PC-9 (cell line): ENCODE measurements at regions not wholly inside any gene's neighbourhood (a gene's known extent, or its start where the extent isn't known, plus 50 kb on each side); places are given as distances from the start of the nearest gene placed in this dataset.

Experiments used
- CTCF ChIP-seq: fragments of 200-600 bp; sonication (generic); conservative IDR thresholded peaks from 2 replicates; pipeline ENCODE4 v1.6.1; 2017; ENCODE audit warnings: mixed run types, antibody characterized with exemption, mild to moderate bottlenecking, moderate library complexity
- EZH2 ChIP-seq: fragments of 200-600 bp; sonication (generic); IDR thresholded peaks from 2 replicates; pipeline ENCODE4 v1.8.0; 2017; ENCODE audit warnings: antibody characterized with exemption, low read depth

GRCh38 chr2:49618491-49618890 is 464.2 kb upstream of the FSHR start:
- TF ChIP-seq CTCF, result no peak
- TF ChIP-seq EZH2, result no peak
